ENCODE measurements at regions not wholly inside any gene's neighbourhood (a gene's known extent, or its start where the extent isn't known, plus 50 kb on each side); places are given as distances from the start of the nearest gene placed in this dataset.
"Not testable (repeated sequence)": the region's sequence is repeated elsewhere in the genome, so short reads cannot be mapped to it uniquely, and the experiment has no call there.

- DNase-seq: no peak
Measured at GRCh38 chr3:145471976-145472375, 689.0 kb downstream of the PLOD2 start.

GRCh38 chr3:145482735-145483134, 678.2 kb downstream of the PLOD2 start:
- not testable (repeated sequence) for DNase-seq

- DNase-seq: no peak
Measured at GRCh38 chr3:145483992-145484391, 677.0 kb downstream of the PLOD2 start.

- DNase-seq: no peak
Measured at GRCh38 chr3:145489011-145489410, 672.0 kb downstream of the PLOD2 start.

- no peak for DNase-seq
Measured at GRCh38 chr3:145490088-145491048, 670.6 kb downstream of the PLOD2 start.

GRCh38 chr3:145492456-145492855, 668.5 kb downstream of the PLOD2 start:
- DNase-seq: no peak

- not testable (repeated sequence) for DNase-seq
Measured at GRCh38 chr3:145517416-145517815, 643.6 kb downstream of the PLOD2 start.

GRCh38 chr3:145518639-145519038, 642.3 kb downstream of the PLOD2 start:
- DNase-seq: no peak

- DNase-seq: no peak
Measured at GRCh38 chr3:145519398-145520047, 641.5 kb downstream of the PLOD2 start.

- DNase-seq: no peak
Measured at GRCh38 chr3:145522179-145522578, 638.8 kb downstream of the PLOD2 start.

GRCh38 chr3:145522893-145523651, 637.9 kb downstream of the PLOD2 start:
- DNase-seq: no peak

GRCh38 chr3:145531548-145531947, 629.4 kb downstream of the PLOD2 start:
- DNase-seq: no peak

GRCh38 chr3:145533696-145534095, 627.3 kb downstream of the PLOD2 start:
- DNase-seq: no peak

- DNase-seq: no peak
Measured at GRCh38 chr3:145536461-145536860, 624.5 kb downstream of the PLOD2 start.

GRCh38 chr3:145550522-145550921, 610.5 kb downstream of the PLOD2 start:
- no peak for DNase-seq

GRCh38 chr3:145557405-145557804, 603.6 kb downstream of the PLOD2 start:
- peak; percentile 52 for DNase-seq

GRCh38 chr3:145578471-145578870, 582.5 kb downstream of the PLOD2 start:
- DNase-seq: no peak

- DNase-seq: no peak
Measured at GRCh38 chr3:145581694-145582093, 579.3 kb downstream of the PLOD2 start.

- no peak for DNase-seq
Measured at GRCh38 chr3:145604851-145605250, 556.1 kb downstream of the PLOD2 start.

- no peak for DNase-seq
Measured at GRCh38 chr3:145620002-145620401, 541.0 kb downstream of the PLOD2 start.

GRCh38 chr3:145620486-145620885, 540.5 kb downstream of the PLOD2 start:
- no peak for DNase-seq

GRCh38 chr3:145623349-145623748, 537.6 kb downstream of the PLOD2 start:
- no peak for DNase-seq

GRCh38 chr3:145628211-145628610, 532.8 kb downstream of the PLOD2 start:
- no peak for DNase-seq

All from fibroblast of skin of abdomen (primary cell).